ENCODE measurements at regions not wholly inside any gene's neighbourhood (a gene's known extent, or its start where the extent isn't known, plus 50 kb on each side); places are given as distances from the start of the nearest gene placed in this dataset.
"Not testable (repeated sequence)": the region's sequence is repeated elsewhere in the genome, so short reads cannot be mapped to it uniquely, and the experiment has no call there.

GRCh38 chr6:43999628-44000027 lies 127.6 kb downstream of the MRPL14 start:
- no peak for DNase-seq (ENCODE audit: low spot score)

DNA sequence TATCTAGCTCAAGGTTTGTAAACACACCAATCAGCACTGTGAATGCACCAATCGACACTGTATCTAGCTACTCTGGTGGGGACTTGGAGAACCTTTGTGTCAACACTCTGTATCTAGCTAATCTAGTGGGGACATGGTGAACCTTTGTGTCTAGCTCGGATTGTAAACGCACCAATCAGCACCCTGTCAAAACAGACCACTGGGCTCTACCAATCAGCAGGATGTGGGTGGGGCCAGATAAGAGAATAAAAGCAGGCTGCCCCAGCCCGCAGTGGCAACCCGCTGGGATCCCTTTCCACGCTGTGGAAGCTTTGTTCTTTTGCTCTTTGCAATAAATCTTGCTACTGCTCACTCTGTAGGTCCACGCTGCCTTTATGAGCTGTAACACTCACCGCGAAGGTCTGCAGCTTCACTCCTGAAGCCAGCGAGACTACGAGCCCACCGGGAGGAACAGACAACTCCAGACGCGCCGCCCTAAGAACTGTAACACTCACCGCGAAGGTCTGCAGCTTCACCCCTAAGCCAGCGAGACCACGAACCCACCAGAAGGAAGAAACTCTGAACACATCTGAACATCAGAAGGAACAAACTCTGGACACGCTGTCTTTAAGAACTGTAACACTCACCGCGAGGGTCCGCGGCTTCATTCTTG lies 128.5 kb downstream of the MRPL14 start:
- not testable (repeated sequence) for DNase-seq (ENCODE audit: low spot score)

- not testable (repeated sequence) for DNase-seq (ENCODE audit: low spot score)
Observed at GRCh38 chr6:43997990-43998585, 129.2 kb downstream of the MRPL14 start.

- DNase-seq (ENCODE audit: low spot score) = no peak
Observed at GRCh38 chr6:43997345-43997677, 129.9 kb downstream of the MRPL14 start.

- no peak for DNase-seq (ENCODE audit: low spot score)
Observed at GRCh38 chr6:43996618-43997344, 130.5 kb downstream of the MRPL14 start.

- DNase-seq (ENCODE audit: low spot score) = no peak
Observed at GRCh38 chr6:43995137-43995536, 132.1 kb downstream of the MRPL14 start.

DNA sequence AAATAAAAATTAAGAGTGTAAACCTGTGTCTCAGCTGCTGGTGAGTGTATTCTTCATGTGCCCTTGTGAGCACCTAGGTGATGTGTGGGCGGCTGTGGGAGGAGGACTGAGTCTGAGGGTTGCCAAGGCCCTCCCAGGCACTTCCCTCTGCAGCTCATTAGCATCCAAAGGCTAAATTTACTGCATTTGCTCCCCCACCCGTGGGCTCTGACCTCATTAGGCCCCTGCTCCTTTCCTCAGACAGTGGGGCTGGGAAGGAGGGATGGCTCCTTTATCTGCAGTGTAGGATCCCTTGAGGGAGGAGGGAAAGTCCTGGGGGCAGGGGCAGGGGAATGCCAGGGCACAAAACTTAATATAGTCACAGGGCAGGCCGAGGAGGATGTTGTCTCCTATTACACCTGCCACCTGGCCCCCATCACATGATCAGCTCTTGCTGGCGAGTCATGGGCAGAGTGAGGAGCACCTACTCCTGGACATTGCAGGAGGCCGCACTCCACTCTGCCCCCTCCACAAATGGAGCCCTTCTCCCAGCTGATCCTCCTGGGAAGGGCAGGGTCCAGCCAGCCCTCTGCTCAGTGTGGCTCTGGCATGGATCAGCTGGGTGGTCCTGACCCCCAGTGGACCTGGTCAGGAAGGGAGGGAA lies 133.2 kb downstream of the MRPL14 start:
- no peak for DNase-seq (ENCODE audit: low spot score)

DNA sequence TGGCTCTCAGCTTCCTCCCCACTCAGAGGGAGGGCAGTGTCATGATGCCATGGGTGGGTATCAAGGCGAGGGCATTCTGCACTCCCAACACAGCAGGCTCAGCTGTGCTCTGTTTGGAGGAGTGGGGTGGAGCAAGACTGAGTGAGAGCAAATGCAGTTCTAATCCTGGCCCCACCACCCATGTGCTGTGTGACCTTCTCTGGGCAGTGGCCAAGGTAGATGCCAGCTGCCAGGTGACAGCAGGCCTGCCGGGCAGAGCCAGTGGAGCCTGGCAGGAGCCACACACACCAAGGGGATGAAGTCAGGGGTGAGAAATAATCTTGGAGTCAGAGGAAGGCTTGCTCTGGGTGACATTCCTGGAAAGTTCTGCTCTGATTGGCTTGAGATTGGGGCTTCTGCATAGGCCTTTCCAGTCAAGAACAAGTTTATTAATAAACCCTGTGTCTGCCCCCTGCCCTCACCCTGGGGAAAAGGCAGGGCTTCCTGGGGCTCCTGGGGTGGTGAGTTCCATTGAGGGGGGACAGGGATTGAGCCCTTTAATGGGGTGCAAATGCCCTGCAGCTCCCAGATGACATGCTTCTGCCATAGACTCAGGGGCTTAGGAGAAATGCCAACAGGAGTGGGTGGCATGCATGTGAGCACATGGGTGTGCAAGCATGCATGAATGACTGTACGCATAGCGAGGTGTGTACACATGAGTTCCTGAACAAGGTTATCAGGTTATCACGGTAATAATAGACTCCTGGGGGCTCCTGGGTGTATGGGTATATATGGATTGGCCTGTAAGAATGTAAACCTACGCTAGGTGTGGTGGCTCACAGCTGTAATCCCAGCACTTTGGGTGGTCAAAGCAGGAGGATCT lies 134.2 kb downstream of the MRPL14 start:
- DNase-seq (ENCODE audit: low spot score) = no peak

DNA sequence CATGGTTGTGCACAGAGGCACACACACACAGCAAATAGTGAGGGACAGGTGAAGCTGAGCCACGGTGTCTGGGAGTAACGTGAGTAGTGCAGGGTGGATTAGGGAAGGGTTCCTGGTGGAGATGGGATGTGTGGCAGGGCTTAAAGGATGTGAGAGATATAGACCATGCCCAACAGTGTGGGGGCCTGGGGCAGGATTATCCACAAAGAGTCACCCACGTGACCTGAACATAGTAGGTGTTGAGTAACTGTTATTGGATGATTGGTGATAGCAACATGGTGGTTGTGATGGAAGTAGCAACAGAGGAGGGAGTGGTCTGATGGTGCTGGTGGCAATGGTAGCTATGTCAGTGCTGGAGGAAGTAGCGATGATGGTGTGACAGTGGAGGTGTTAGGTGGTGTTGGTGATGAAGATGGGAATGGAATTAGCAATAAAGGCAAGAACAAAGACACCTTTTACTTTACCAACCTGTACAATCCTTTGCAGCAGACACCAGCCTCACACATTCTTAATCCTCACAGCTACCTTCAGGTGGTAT lies 135.1 kb downstream of the MRPL14 start:
- DNase-seq (ENCODE audit: low spot score) = no peak

- DNase-seq (ENCODE audit: low spot score) = no peak
Observed at GRCh38 chr6:43990627-43991619, 136.3 kb downstream of the MRPL14 start.

DNA sequence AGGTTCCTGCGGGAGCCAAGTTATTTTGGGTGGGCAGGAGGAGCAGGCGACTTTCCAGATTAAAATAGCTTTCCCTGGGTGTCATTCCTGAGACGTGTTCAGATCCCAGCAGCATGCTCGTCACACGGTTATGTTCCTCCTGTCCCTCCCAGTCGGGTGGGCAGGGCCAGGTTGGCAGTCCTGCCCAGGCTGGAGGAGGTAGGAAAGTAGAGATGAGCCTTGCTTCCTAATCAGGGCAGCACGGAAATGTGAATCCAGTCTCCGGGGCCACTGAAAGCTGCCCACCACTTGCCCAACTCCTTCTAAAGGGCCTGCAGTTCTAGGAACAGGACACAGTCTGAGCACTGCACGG lies 137.0 kb downstream of the MRPL14 start:
- DNase-seq (ENCODE audit: low spot score) = no peak

- DNase-seq (ENCODE audit: low spot score) = no peak
Observed at GRCh38 chr6:43989581-43990146, 137.6 kb downstream of the MRPL14 start.

DNA sequence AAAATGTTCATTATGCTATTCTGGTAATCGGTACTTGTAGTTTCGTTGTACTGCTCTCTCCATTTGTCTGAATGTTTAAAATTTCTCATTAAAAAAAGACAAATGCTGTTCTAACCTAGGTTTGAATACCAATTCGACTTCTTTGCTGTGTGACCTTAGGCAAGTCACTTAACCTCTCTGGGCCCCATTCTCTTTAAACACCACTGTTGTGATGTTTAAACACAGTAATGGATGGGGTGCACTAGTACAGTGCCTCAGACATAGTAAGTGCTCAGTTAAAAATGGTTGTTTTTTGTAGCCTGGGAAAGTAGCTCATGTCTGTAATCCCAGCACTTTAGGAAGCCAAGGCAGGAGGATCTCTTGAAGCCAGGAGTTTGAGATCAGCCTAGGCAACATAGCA lies 138.5 kb downstream of the MRPL14 start:
- no peak for DNase-seq (ENCODE audit: low spot score)

DNA sequence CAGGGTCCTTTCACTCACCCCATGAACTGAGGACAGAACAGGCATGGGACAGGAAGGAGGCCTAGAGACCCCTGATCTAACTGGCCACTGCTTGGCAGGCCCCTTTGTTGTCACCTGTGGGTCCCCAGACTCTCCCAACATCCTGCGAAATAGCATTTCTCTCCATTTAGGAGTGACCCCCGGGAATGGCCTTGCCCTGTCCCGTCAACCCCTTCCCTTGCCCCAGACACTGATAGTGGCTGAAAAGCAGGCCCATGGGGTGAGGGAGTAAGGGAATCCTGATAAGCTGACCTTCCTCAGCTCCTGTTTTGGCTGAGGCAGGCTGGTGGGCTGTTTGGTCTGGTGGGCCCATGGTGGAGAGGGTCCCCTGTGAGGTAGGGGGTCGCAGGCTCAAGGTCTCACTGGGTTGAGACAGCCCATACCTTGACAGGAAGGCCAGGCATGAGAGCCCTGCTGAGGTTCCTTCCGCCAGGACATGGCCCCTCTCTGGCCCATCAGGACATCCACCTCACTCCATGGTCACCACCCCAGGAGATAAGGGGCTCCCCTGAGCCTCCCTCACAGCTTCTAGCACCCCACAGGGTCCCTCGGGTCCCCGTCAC lies 139.3 kb downstream of the MRPL14 start:
- DNase-seq (ENCODE audit: low spot score) = no peak

DNA sequence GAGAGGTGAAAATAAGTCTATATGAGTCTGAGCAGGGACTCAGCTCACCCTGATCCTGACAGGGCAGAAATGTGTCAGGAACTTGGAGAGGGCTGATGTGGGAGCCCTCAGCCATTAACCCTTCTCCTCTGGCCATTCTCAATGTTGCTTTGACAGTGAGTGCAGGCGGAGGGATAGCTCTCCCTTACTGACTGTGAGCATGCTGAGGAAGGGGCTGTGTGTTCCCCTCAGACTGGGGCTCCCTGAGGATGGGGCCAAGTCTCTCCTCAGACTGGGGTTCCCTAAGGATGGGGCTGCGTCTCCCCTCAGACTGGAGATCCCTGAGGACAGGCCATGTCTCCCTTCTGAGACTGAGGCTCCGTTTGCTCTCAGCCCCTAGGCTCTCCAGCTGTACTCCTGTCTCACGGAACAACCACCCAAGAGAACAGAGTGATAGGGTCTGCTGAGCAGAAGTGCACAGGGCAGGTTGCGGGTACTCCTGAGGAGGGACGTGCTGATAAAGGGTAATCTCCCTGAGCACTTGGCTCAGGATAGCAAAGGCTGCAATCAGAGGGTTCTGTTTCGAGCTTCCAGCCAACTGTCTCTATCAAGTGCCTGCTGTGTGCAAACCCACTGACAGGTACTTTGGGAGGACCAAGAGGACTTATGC lies 141.0 kb downstream of the MRPL14 start:
- no peak for DNase-seq (ENCODE audit: low spot score)

- DNase-seq (ENCODE audit: low spot score) = no peak
Observed at GRCh38 chr6:43985329-43985728, 141.9 kb downstream of the MRPL14 start.

- DNase-seq (ENCODE audit: low spot score) = no peak
Observed at GRCh38 chr6:43984442-43985321, 142.6 kb downstream of the MRPL14 start.

GRCh38 chr6:43983632-43984031 lies 143.6 kb downstream of the MRPL14 start:
- DNase-seq (ENCODE audit: low spot score) = no peak

All from cerebellar cortex (tissue), 1 donor.